Ishikawa (cell line): ENCODE measurements at regions not wholly inside any gene's neighbourhood (a gene's known extent, or its start where the extent isn't known, plus 50 kb on each side); places are given as distances from the start of the nearest gene placed in this dataset.

Experiments used
- CEBPB ChIP-seq: IDR thresholded peaks from 2 replicates; pipeline ENCODE4 v1.6.1; 2012
- EP300 ChIP-seq: IDR thresholded peaks from 2 replicates; pipeline ENCODE4 v1.6.1; 2012; ENCODE audit warnings: borderline replicate concordance
- FOXM1 ChIP-seq: IDR thresholded peaks from 2 replicates; pipeline ENCODE4 v1.6.1; 2012; ENCODE audit warnings: low read depth, borderline replicate concordance
- MAX ChIP-seq: IDR thresholded peaks from 2 replicates; pipeline ENCODE4 v1.6.1; 2012
- REST ChIP-seq: IDR thresholded peaks from 2 replicates; pipeline ENCODE4 v1.6.1; 2012; ENCODE audit warnings: low read depth, mild to moderate bottlenecking
- TAF1 ChIP-seq: IDR thresholded peaks from 2 replicates; pipeline ENCODE4 v1.6.1; 2012; ENCODE audit warnings: low read depth, mild to moderate bottlenecking
- YY1 ChIP-seq: IDR thresholded peaks from 2 replicates; pipeline ENCODE4 v1.6.1; 2012; ENCODE audit warnings: low read depth

GRCh38 chrX:125172531-125172930 lies 147.1 kb upstream of the TEX13C start:
- TF ChIP-seq EP300, result no peak
- TF ChIP-seq FOXM1, result no peak
- TF ChIP-seq TAF1, result no peak
- TF ChIP-seq CEBPB, result no peak
- no peak for TF ChIP-seq MAX
- TF ChIP-seq YY1, result no peak
- TF ChIP-seq REST, result no peak
